Keratinocyte (primary cell): ENCODE measurements at regions not wholly inside any gene's neighbourhood (a gene's known extent, or its start where the extent isn't known, plus 50 kb on each side); places are given as distances from the start of the nearest gene placed in this dataset.

Experiments used
- DNase-seq: peaks from one replicate; pipeline ENCODE4 v3.0.0-alpha.2; 2011; ENCODE audit warnings: low read depth, missing footprints, low spot score
- FAIRE-seq: peaks from 2 replicates; lab custom pipeline; 2011; peaks lifted over from hg19 to GRCh38; lab: Jason Lieb, UNC
- H2AFZ ChIP-seq: 2 replicates; pipeline ENCODE4 v1.6.0; 2012; ENCODE audit warnings: low read length, control low read depth, inconsistent platforms; ENCODE audit not compliant: control insufficient read depth
- H3K27ac ChIP-seq: 2 replicates; pipeline ENCODE4 v1.5.1; 2011; ENCODE audit warnings: low read length; ENCODE audit not compliant: control insufficient read depth, insufficient read depth
- H3K27me3 ChIP-seq: 3 replicates; pipeline ENCODE4 v1.6.0; 2011; ENCODE audit warnings: low read length; ENCODE audit not compliant: control insufficient read depth, insufficient read depth; ENCODE audit errors: extremely low read depth
- H3K36me3 ChIP-seq, 2 experiments: 2 replicates in 1 of 2; 3 replicates in 1 of 2; pipeline ENCODE4 v1.5.1; 2011; ENCODE audit warnings: low read length in 2 of 2, mild to moderate bottlenecking in 1 of 2; ENCODE audit not compliant: control insufficient read depth in 2 of 2, insufficient read depth in 2 of 2; ENCODE audit errors: extremely low read depth in 1 of 2
- H3K4me1 ChIP-seq: 3 replicates; pipeline ENCODE4 v1.5.1; 2011; ENCODE audit warnings: low read length; ENCODE audit not compliant: control insufficient read depth, insufficient read depth; ENCODE audit errors: extremely low read depth
- H3K4me2 ChIP-seq: 3 replicates; pipeline ENCODE4 v1.6.0; 2011; ENCODE audit warnings: low read depth, low read length; ENCODE audit not compliant: control insufficient read depth, insufficient read depth; ENCODE audit errors: extremely low read depth
- H3K4me3 ChIP-seq, 3 experiments: fragments of 200-600 bp in 1 of 3; sonication (generic) in 1 of 3; 2 replicates in 2 of 3; 3 replicates in 1 of 3; pipeline ENCODE4 v1.5.1; 2011 to 2016; ENCODE audit warnings: low read length in 3 of 3, mild to moderate bottlenecking in 3 of 3, control low read depth in 2 of 3, inconsistent platforms in 1 of 3, low read depth in 1 of 3, mixed read lengths in 1 of 3, mixed run types in 1 of 3, moderate library complexity in 1 of 3; ENCODE audit not compliant: control insufficient read depth in 2 of 3, insufficient read depth in 2 of 3; ENCODE audit errors: extremely low read depth in 1 of 3
- H3K79me2 ChIP-seq: 2 replicates; pipeline ENCODE4 v1.6.0; 2012; ENCODE audit warnings: low read length; ENCODE audit not compliant: control insufficient read depth, insufficient read depth
- H3K9ac ChIP-seq: 3 replicates; pipeline ENCODE4 v1.6.0; 2011; ENCODE audit warnings: low read length; ENCODE audit not compliant: control insufficient read depth, insufficient read depth; ENCODE audit errors: extremely low read depth
- H3K9me1 ChIP-seq: 3 replicates; pipeline ENCODE4 v1.6.0; 2011; ENCODE audit warnings: low read length; ENCODE audit not compliant: control insufficient read depth, insufficient read depth; ENCODE audit errors: extremely low read depth
- H3K9me3 ChIP-seq: 2 replicates; pipeline ENCODE4 v1.5.1; 2012; ENCODE audit warnings: low read depth, low read length; ENCODE audit not compliant: control insufficient read depth
- H4K20me1 ChIP-seq: 3 replicates; pipeline ENCODE4 v1.6.0; 2011; ENCODE audit warnings: low read length; ENCODE audit not compliant: control insufficient read depth, insufficient read depth; ENCODE audit errors: extremely low read depth
- EZH2 ChIP-seq: IDR thresholded peaks from one replicate; pipeline ENCODE4 v1.6.1; 2012; ENCODE audit warnings: inconsistent platforms, mild to moderate bottlenecking, low read length, moderate library complexity
- dilution Hi-C: fragments of 300-500 bp; cut with MboI; formaldehyde crosslinking; loops from one replicate; pipeline ENCODE4 v1.7.0; 2020; ENCODE audit warnings: low sequenced_read_pairs; ENCODE audit not compliant: extremely low pct_ligation_motif_present
- small RNA-seq, 3 experiments: library from RNA; depleted of rRNA; stranded (forward); fragments of <200 nt; gene quantifications; one replicate each; pipeline ENCODE3, GENCODE V24; 2012; ENCODE audit warnings: low read depth in 3 of 3, low replicate concordance in 1 of 3; ENCODE audit not compliant: insufficient read length in 3 of 3
- TF ChIP-seq, protein P1 (sequence below), 3 experiments: IDR thresholded peaks in 1 of 3; conservative IDR thresholded peaks in 1 of 3; optimal IDR thresholded peaks in 1 of 3; 2 replicates in 2 of 3; 3 replicates in 1 of 3; pipeline versions ENCODE3 to v1.5.1; 2011; ENCODE audit warnings: low read length in 3 of 3, mild to moderate bottlenecking in 3 of 3, moderate library complexity in 2 of 3, control low read depth in 1 of 3, inconsistent platforms in 1 of 3; ENCODE audit not compliant: insufficient read depth in 2 of 3; ENCODE audit errors: extremely low read depth in 1 of 3

DNA sequence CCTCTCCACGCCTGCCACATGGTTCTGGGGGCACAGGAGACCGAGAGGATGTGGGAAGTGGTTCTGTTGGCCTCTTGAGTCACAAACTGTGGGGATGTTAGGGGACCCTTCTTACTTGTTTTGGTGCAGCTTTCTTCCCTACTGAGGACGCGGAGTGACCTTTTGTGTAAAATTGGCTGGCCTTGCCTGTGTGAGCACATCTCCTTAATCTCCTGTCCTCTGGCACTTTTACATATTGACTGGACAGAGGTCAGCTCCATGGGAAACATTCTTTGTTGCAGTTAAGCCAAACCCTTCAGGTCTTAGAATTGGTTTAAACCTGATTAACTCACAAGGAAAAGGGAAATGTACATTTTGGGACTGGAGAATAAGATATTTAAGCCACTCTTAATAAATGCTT is 51.2 kb upstream of the TENM4 start:
- no peaks in the 10 kb centered on the region for H3K9me1 ChIP-seq
- no peak overlapping the region for H3K27ac ChIP-seq
- H3K27me3 ChIP-seq: no peaks in the 10 kb centered on the region
- dilution Hi-C loops: no loop called here
- FAIRE-seq (no peak), DNase-seq (no peak)
- H3K4me3 ChIP-seq: no peak overlapping the region
- no peaks in the 10 kb centered on the region for H3K9me3 ChIP-seq
- H2AFZ ChIP-seq: no peak overlapping the region
- no peaks in the 10 kb centered on the region for H3K79me2 ChIP-seq
- H3K4me2 ChIP-seq: no peak overlapping the region
- no peaks in the 10 kb centered on the region for H3K4me1 ChIP-seq
- H3K9ac ChIP-seq: no peak overlapping the region
- TF ChIP-seq, protein P1, sequence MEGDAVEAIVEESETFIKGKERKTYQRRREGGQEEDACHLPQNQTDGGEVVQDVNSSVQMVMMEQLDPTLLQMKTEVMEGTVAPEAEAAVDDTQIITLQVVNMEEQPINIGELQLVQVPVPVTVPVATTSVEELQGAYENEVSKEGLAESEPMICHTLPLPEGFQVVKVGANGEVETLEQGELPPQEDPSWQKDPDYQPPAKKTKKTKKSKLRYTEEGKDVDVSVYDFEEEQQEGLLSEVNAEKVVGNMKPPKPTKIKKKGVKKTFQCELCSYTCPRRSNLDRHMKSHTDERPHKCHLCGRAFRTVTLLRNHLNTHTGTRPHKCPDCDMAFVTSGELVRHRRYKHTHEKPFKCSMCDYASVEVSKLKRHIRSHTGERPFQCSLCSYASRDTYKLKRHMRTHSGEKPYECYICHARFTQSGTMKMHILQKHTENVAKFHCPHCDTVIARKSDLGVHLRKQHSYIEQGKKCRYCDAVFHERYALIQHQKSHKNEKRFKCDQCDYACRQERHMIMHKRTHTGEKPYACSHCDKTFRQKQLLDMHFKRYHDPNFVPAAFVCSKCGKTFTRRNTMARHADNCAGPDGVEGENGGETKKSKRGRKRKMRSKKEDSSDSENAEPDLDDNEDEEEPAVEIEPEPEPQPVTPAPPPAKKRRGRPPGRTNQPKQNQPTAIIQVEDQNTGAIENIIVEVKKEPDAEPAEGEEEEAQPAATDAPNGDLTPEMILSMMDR (optimal IDR thresholded peaks at IDR 0.05 in 1 of 3, IDR thresholded peaks at IDR 0.05 in 1 of 3, conservative IDR thresholded peaks at IDR 0.05 in 1 of 3; ENCODE audit: extremely low read depth in 1 of 3, insufficient read depth in 2 of 3, low read length in 3 of 3): no peak
- no peak for TF ChIP-seq EZH2
- no peaks in the 10 kb centered on the region for H4K20me1 ChIP-seq
- no peaks in the 10 kb centered on the region for H3K36me3 ChIP-seq

Small RNA genes in the stretch of these regions (small RNA-seq; reads per million reads assigned to genes)
- gene AP002802.2 (0 reads per million in 3 experiments), gene MIR4300 (0 reads per million in 3 experiments), gene MTND4LP18 (0 reads per million in 3 experiments), gene RNU6-544P (0 reads per million in 3 experiments)
